OCI-LY1 (cell line): ENCODE measurements at regions not wholly inside any gene's neighbourhood (a gene's known extent, or its start where the extent isn't known, plus 50 kb on each side); places are given as distances from the start of the nearest gene placed in this dataset.

Source experiments
- CTCF ChIP-seq: fragments of 200-600 bp; sonication (generic), shearing (Covaris generic); IDR thresholded peaks from 2 replicates; pipeline ENCODE4 v1.5.1; 2017; ENCODE audit warnings: mild to moderate bottlenecking, antibody characterized with exemption, low read length, moderate library complexity, mixed read lengths
- EZH2 ChIP-seq: fragments of 200-600 bp; sonication (generic), shearing (Covaris generic); IDR thresholded peaks from 2 replicates; pipeline ENCODE4 v1.8.0; 2017; ENCODE audit warnings: borderline replicate concordance, mixed run types, mild to moderate bottlenecking, antibody characterized with exemption, low read length, moderate library complexity, mixed read lengths

GRCh38 chr20:20941468-20941889, 164.7 kb downstream of the LINC00237 start:
- no peak for TF ChIP-seq CTCF
- no peak for TF ChIP-seq EZH2
